ENCODE measurements at regions not wholly inside any gene's neighbourhood (a gene's known extent, or its start where the extent isn't known, plus 50 kb on each side); places are given as distances from the start of the nearest gene placed in this dataset.

DNA sequence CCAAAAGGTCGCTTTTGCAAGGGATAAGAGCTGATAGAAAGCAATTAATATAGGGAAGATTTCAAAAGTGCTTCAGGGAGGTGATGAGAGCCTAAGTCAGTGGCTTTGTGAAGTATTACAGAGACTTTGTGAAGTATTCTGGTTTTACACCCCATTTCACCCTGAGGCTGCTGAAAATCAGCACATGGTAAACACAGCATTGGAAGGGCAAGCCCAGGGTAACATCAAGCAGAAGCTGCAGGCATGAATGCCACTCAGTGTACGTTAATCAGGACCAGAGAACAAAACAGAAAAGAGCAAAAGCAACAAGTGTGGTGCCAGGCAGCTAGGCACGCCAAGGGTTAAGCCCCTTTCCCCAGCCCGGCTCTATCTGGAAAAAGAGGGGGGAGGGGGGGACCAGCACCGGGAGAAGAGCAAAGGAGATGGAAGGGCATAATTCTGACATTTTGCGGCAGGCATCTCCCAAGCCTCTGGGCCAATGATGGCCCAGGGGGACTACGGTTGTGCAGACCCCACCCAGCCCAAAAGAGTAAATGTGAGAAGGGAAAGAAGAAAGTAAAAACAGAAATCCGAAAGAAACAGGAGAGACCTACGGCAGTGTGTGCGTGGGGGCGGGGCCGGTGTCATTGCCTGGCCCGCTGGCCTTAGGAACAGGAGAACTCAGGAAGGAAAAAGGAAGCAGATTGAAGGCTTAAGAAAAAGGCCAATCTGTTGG is 58.9 kb downstream of the DHRS2 start:
- peak in 2 of 11 donors; percentile 25 to 27 for DNase-seq (ENCODE audit: extremely low read depth in 1 of 11, low read depth in 9 of 11, low spot score in 4 of 11)

DNA sequence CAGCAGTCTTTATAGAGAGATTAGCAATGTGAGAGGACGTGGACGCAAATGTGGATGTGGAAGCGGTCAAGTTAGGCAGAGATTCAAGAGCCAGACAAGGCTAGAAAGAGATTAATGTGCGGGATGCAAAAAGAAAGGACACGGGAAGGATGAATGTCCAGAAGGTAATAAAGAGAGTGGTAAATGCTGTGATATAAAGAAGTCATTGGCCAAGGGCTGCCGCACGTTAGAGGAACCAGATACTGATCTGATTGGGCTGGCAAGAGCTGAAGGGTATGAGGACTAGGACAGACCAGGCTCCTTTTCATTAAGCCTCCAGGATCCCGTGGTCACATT is 59.5 kb downstream of the DHRS2 start:
- no peak for DNase-seq (ENCODE audit: extremely low read depth in 1 of 11, low read depth in 9 of 11, low spot score in 4 of 11)

- no peak for DNase-seq (ENCODE audit: extremely low read depth in 1 of 11, low read depth in 9 of 11, low spot score in 4 of 11)
These were observed 60.6 kb downstream of the DHRS2 start for GRCh38 chr14:23696701-23697239.

GRCh38 chr14:23697680-23698079 is 61.5 kb downstream of the DHRS2 start:
- DNase-seq (ENCODE audit: extremely low read depth in 1 of 11, low read depth in 9 of 11, low spot score in 4 of 11), result no peak

DNA sequence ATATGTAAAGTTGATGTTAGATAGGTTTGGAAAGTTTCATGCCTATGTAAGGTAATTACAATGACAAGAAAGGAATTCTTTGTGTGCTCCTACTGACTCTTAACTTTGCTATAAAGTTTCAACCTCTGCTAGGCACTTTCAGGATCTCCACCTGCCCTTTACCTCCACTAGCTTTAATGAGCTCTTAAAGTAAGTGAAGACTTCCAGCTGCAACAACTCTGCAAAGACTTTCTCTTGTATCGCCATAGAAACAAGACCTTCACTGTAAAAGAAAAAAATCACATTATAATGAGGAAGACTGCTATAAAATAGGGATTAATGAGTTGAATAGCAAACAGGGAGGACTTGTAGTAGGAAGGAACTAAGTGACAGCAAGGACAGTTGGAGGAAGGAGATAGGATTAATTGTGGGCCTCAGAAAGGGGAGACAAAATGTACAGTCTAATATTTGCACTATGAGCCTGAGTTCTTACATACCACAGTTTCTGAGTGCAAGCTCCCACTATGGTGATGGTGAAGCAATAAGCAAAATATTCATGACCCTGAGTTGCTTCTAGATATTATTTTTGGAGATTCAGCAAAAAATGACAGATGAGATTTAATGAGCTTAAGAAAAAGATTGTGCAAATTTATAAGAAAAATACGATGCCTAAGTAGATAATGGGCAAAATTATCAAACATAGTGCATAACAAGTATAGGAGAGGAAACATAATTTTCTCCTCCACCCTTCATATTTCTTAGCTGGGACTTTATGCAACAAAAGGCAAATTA is 66.7 kb downstream of the DHRS2 start:
- no peak for DNase-seq (ENCODE audit: extremely low read depth in 1 of 11, low read depth in 9 of 11, low spot score in 4 of 11)

DNA sequence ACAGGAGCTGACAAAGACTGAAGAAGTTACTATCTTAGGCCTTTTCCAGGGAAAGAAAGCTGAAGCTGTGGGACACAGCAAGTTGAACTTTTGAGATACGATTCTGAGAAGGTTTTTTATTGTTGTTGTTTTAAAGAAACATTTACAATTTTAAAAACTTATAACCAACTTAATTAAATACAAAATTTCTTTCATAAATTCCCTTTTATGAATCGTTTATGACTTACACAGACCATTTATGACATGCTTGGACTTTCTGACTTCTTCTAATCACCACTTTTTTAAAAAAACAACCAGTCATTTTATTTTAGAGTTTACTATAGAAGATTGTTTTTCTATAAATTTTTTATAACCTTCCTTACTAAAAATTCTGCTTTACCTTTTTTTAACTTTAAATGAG is 68.7 kb downstream of the DHRS2 start:
- DNase-seq (ENCODE audit: extremely low read depth in 1 of 11, low read depth in 9 of 11, low spot score in 4 of 11), result no peak

DNA sequence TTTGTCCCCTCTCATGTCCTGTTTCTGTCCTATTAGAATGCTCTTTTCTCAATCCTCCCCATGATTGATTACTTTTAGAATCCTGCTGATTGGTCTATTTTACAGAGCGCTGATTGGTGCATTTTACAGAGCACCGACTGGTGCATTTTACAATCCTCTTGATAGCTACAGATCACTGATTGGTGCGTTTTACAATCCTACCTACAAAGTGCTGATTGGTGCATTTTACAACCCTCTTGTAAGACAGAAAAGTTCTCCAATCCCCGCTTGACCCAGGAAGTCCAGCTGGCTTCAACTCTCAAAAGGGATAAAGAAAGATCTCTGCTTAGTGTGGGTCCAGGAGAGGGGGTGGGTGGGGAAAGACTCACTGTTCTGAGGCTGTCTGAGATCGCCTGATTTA is 71.3 kb downstream of the DHRS2 start:
- DNase-seq (ENCODE audit: extremely low read depth in 1 of 11, low read depth in 9 of 11, low spot score in 4 of 11), result no peak

DNA sequence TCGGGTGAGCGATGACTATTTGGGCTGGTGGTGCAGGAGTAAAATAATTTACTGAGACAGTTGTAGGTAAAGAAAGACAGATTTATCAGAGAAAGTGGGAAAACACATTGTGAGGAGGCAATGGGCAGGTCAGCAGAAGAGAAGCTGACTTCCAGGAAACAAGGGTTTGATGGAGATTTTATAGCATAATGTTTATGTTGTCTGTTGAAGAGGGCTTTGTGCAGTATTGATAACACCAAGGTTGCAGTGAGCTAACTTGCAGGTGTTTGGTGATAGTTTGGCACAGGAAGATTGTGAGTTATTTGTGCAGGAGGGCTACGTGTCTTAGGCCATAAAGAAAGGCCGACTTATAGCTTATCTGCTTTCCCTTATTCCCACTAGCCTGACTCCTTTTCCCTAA is 72.2 kb downstream of the DHRS2 start:
- no peak for DNase-seq (ENCODE audit: extremely low read depth in 1 of 11, low read depth in 9 of 11, low spot score in 4 of 11)

- no peak for DNase-seq (ENCODE audit: extremely low read depth in 1 of 11, low read depth in 9 of 11, low spot score in 4 of 11)
These were observed 73.8 kb downstream of the DHRS2 start for GRCh38 chr14:23709923-23710322.

GRCh38 chr14:23712287-23712686 is 76.1 kb downstream of the DHRS2 start:
- no peak for DNase-seq (ENCODE audit: extremely low read depth in 1 of 11, low read depth in 9 of 11, low spot score in 4 of 11)

DNA sequence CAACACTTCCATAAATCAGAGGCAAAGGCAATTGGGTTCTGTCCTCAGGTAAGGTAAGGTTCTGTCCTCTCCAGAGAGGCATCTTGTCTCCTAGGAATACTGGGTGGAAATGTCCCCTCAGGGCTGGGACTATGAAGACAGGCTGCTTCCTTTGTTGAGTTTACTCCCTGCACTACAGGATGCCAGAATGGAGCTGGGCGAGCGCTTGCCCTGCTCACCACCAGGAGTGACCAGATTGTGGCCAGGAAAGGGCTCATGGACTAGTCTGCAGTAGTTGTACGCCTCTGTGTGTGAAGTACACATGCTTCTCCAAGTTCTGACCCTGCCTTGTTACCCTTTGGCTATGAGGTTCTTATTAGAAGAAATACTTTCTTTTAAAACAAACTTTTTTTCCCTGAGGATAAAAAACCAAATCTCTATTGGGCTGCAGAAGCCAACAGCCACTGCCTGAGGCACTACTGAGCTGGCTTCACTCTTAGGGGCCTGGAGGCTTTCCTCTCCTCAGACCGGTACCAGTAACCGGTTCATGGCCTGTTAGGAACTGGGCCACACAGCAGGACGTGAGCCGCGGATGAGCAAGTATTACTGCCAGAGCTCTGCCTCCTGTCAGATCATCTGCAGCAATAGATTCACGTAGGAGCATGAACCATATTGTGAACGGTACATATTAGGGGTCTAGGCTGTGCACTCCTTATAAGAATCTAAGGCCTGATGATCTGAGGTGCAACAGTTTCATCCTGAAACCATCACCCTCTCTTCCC is 83.2 kb downstream of the DHRS2 start:
- DNase-seq (ENCODE audit: extremely low read depth in 1 of 11, low read depth in 9 of 11, low spot score in 4 of 11), result no peak

- no peak for DNase-seq (ENCODE audit: extremely low read depth in 1 of 11, low read depth in 9 of 11, low spot score in 4 of 11)
These were observed 86.5 kb downstream of the DHRS2 start for GRCh38 chr14:23722675-23723074.

GRCh38 chr14:23723911-23724310 is 87.7 kb downstream of the DHRS2 start:
- no peak for DNase-seq (ENCODE audit: extremely low read depth in 1 of 11, low read depth in 9 of 11, low spot score in 4 of 11)

GRCh38 chr14:23725528-23725927 is 89.4 kb downstream of the DHRS2 start:
- no peak for DNase-seq (ENCODE audit: extremely low read depth in 1 of 11, low read depth in 9 of 11, low spot score in 4 of 11)

GRCh38 chr14:23725980-23726710 is 90.0 kb downstream of the DHRS2 start:
- no peak for DNase-seq (ENCODE audit: extremely low read depth in 1 of 11, low read depth in 9 of 11, low spot score in 4 of 11)

- DNase-seq (ENCODE audit: extremely low read depth in 1 of 11, low read depth in 9 of 11, low spot score in 4 of 11), result peak in 4 of 11 donors; percentile 10 to 31 (median 22)
These were observed 91.6 kb downstream of the DHRS2 start for GRCh38 chr14:23727566-23728335.

- no peak for DNase-seq (ENCODE audit: extremely low read depth in 1 of 11, low read depth in 9 of 11, low spot score in 4 of 11)
These were observed 92.6 kb downstream of the DHRS2 start for GRCh38 chr14:23728791-23729190.

DNA sequence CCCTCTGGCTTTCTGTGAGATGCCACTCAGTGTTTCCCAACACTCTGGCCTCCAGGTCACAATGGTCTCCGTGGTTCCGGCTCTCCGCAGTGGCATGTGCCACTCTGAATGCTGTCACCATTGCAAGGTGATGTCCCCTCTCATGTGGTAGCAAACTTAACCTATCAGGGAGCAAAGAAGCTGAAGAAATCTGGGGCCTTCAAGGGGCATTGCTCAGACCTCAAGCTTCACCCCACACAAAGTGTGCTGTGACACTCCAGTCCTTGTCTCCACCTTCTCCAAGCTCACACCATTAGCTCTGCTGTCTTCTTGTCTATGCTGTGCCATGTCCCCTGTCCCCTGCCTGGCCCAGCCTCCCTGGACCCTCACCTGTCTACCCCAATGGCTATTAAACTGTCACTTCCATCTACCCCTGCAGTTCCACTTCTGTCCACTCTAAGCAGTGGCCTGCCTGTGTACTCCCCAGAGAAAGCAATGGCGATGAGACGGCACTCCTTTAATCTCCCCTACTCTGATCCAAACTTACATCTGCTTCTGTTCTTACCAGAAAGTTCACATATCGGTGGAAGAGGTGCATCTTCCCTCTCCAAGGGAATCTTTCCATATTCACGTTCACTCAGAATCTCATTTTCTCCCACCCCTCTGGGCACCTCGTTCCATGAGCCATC is 93.7 kb downstream of the DHRS2 start:
- DNase-seq (ENCODE audit: extremely low read depth in 1 of 11, low read depth in 9 of 11, low spot score in 4 of 11), result no peak

Measured in renal cortex interstitium (tissue), 11 donors.